ENCODE measurements at regions not wholly inside any gene's neighbourhood (a gene's known extent, or its start where the extent isn't known, plus 50 kb on each side); places are given as distances from the start of the nearest gene placed in this dataset.

GRCh38 chr6:137767911-137768690 is 99.0 kb upstream of the TNFAIP3 start:
- FAIRE-seq: peak; percentile 88
- TF ChIP-seq POLR2AphosphoS5 (IDR thresholded peaks at IDR 0.05; ENCODE audit: low read depth, low read length): no peak
- no peak for TF ChIP-seq TAF1 (IDR thresholded peaks at IDR 0.05; ENCODE audit: borderline replicate concordance, low read depth, low read length)
- TF ChIP-seq POLR2A (IDR thresholded peaks at IDR 0.05; ENCODE audit: low read depth, low read length): no peak
- peak; percentile 13 for DNase-seq (ENCODE audit: insufficient read length)

- FAIRE-seq: no peak
- no peak for DNase-seq (ENCODE audit: insufficient read length)
- TF ChIP-seq POLR2A (IDR thresholded peaks at IDR 0.05; ENCODE audit: low read depth, low read length) (no peak), POLR2AphosphoS5 (IDR thresholded peaks at IDR 0.05; ENCODE audit: low read depth, low read length) (no peak), TAF1 (IDR thresholded peaks at IDR 0.05; ENCODE audit: borderline replicate concordance, low read depth, low read length) (no peak)
Observed at GRCh38 chr6:137768935-137769334, 98.1 kb upstream of the TNFAIP3 start.

- TF ChIP-seq TAF1 (IDR thresholded peaks at IDR 0.05; ENCODE audit: borderline replicate concordance, low read depth, low read length) (no peak), POLR2AphosphoS5 (IDR thresholded peaks at IDR 0.05; ENCODE audit: low read depth, low read length) (no peak), POLR2A (IDR thresholded peaks at IDR 0.05; ENCODE audit: low read depth, low read length) (no peak)
- DNase-seq (ENCODE audit: insufficient read length) (no peak), FAIRE-seq (peak; percentile 71)
Observed at GRCh38 chr6:137769797-137770362, 97.2 kb upstream of the TNFAIP3 start.

- DNase-seq (ENCODE audit: insufficient read length) (no peak), FAIRE-seq (no peak)
- TF ChIP-seq TAF1 (IDR thresholded peaks at IDR 0.05; ENCODE audit: borderline replicate concordance, low read depth, low read length): no peak
- no peak for TF ChIP-seq POLR2AphosphoS5 (IDR thresholded peaks at IDR 0.05; ENCODE audit: low read depth, low read length)
- TF ChIP-seq POLR2A (IDR thresholded peaks at IDR 0.05; ENCODE audit: low read depth, low read length): no peak
Observed at GRCh38 chr6:137772541-137773250, 94.4 kb upstream of the TNFAIP3 start.

GRCh38 chr6:137775227-137775626 is 91.8 kb upstream of the TNFAIP3 start:
- DNase-seq (ENCODE audit: insufficient read length) (no peak), FAIRE-seq (no peak)
- no peak for TF ChIP-seq POLR2AphosphoS5 (IDR thresholded peaks at IDR 0.05; ENCODE audit: low read depth, low read length)
- TF ChIP-seq POLR2A (IDR thresholded peaks at IDR 0.05; ENCODE audit: low read depth, low read length): no peak
- TF ChIP-seq TAF1 (IDR thresholded peaks at IDR 0.05; ENCODE audit: borderline replicate concordance, low read depth, low read length): no peak

GRCh38 chr6:137775720-137776119 is 91.3 kb upstream of the TNFAIP3 start:
- FAIRE-seq: no peak
- TF ChIP-seq POLR2A (IDR thresholded peaks at IDR 0.05; ENCODE audit: low read depth, low read length): no peak
- TF ChIP-seq TAF1 (IDR thresholded peaks at IDR 0.05; ENCODE audit: borderline replicate concordance, low read depth, low read length): no peak
- no peak for TF ChIP-seq POLR2AphosphoS5 (IDR thresholded peaks at IDR 0.05; ENCODE audit: low read depth, low read length)
- DNase-seq (ENCODE audit: insufficient read length): no peak

GRCh38 chr6:137776256-137776655 is 90.8 kb upstream of the TNFAIP3 start:
- no peak for TF ChIP-seq POLR2A (IDR thresholded peaks at IDR 0.05; ENCODE audit: low read depth, low read length)
- TF ChIP-seq TAF1 (IDR thresholded peaks at IDR 0.05; ENCODE audit: borderline replicate concordance, low read depth, low read length): no peak
- TF ChIP-seq POLR2AphosphoS5 (IDR thresholded peaks at IDR 0.05; ENCODE audit: low read depth, low read length): no peak
- no peak for DNase-seq (ENCODE audit: insufficient read length)
- FAIRE-seq: no peak

- FAIRE-seq (no peak), DNase-seq (ENCODE audit: insufficient read length) (no peak)
- TF ChIP-seq POLR2A (IDR thresholded peaks at IDR 0.05; ENCODE audit: low read depth, low read length): no peak
- no peak for TF ChIP-seq TAF1 (IDR thresholded peaks at IDR 0.05; ENCODE audit: borderline replicate concordance, low read depth, low read length)
- TF ChIP-seq POLR2AphosphoS5 (IDR thresholded peaks at IDR 0.05; ENCODE audit: low read depth, low read length): no peak
Observed at GRCh38 chr6:137776786-137777686, 90.0 kb upstream of the TNFAIP3 start.

GRCh38 chr6:137777687-137778075 is 89.4 kb upstream of the TNFAIP3 start:
- DNase-seq (ENCODE audit: insufficient read length) (no peak), FAIRE-seq (no peak)
- no peak for TF ChIP-seq POLR2A (IDR thresholded peaks at IDR 0.05; ENCODE audit: low read depth, low read length)
- no peak for TF ChIP-seq POLR2AphosphoS5 (IDR thresholded peaks at IDR 0.05; ENCODE audit: low read depth, low read length)
- no peak for TF ChIP-seq TAF1 (IDR thresholded peaks at IDR 0.05; ENCODE audit: borderline replicate concordance, low read depth, low read length)

GRCh38 chr6:137779982-137780381 is 87.1 kb upstream of the TNFAIP3 start:
- no peak for DNase-seq (ENCODE audit: insufficient read length)
- no peak for FAIRE-seq
- no peak for TF ChIP-seq POLR2AphosphoS5 (IDR thresholded peaks at IDR 0.05; ENCODE audit: low read depth, low read length)
- no peak for TF ChIP-seq TAF1 (IDR thresholded peaks at IDR 0.05; ENCODE audit: borderline replicate concordance, low read depth, low read length)
- TF ChIP-seq POLR2A (IDR thresholded peaks at IDR 0.05; ENCODE audit: low read depth, low read length): no peak
